ENCODE measurements at regions not wholly inside any gene's neighbourhood (a gene's known extent, or its start where the extent isn't known, plus 50 kb on each side); places are given as distances from the start of the nearest gene placed in this dataset.

GRCh38 chr2:173602153-173602795, 247.6 kb downstream of the CDCA7 start:
- TF ChIP-seq ATF3 (IDR thresholded peaks at IDR 0.05; ENCODE audit: insufficient read depth, low read depth, low read length), result no peak
- no peak for TF ChIP-seq ATF2 (IDR thresholded peaks at IDR 0.05; ENCODE audit: low read length)
- TF ChIP-seq POLR2A (IDR thresholded peaks at IDR 0.05; ENCODE audit: control extremely low read depth in 1 of 2, low read depth in 2 of 2, low read length in 2 of 2), result no peak
- TF ChIP-seq FOSL1 (IDR thresholded peaks at IDR 0.05; ENCODE audit: insufficient read depth, low read depth, low read length), result no peak
- no peak for TF ChIP-seq SIX5 (IDR thresholded peaks at IDR 0.05; ENCODE audit: low read depth, low read length)
- TF ChIP-seq TBP (IDR thresholded peaks at IDR 0.05; ENCODE audit: low read depth, low read length), result no peak
